IPS DF 19.7 (cell line): ENCODE measurements at regions not wholly inside any gene's neighbourhood (a gene's known extent, or its start where the extent isn't known, plus 50 kb on each side); places are given as distances from the start of the nearest gene placed in this dataset.
"Not testable (repeated sequence)": the region's sequence is repeated elsewhere in the genome, so short reads cannot be mapped to it uniquely, and the experiment has no call there.

Experiments used
- DNase-seq: peaks from one replicate; pipeline ENCODE4 v3.0.0-alpha.2; 2013; ENCODE audit warnings: low read depth, low spot score

GRCh38 chr6:169983651-169984050, 232.2 kb downstream of the ERMARD start:
- DNase-seq, result no peak

DNA sequence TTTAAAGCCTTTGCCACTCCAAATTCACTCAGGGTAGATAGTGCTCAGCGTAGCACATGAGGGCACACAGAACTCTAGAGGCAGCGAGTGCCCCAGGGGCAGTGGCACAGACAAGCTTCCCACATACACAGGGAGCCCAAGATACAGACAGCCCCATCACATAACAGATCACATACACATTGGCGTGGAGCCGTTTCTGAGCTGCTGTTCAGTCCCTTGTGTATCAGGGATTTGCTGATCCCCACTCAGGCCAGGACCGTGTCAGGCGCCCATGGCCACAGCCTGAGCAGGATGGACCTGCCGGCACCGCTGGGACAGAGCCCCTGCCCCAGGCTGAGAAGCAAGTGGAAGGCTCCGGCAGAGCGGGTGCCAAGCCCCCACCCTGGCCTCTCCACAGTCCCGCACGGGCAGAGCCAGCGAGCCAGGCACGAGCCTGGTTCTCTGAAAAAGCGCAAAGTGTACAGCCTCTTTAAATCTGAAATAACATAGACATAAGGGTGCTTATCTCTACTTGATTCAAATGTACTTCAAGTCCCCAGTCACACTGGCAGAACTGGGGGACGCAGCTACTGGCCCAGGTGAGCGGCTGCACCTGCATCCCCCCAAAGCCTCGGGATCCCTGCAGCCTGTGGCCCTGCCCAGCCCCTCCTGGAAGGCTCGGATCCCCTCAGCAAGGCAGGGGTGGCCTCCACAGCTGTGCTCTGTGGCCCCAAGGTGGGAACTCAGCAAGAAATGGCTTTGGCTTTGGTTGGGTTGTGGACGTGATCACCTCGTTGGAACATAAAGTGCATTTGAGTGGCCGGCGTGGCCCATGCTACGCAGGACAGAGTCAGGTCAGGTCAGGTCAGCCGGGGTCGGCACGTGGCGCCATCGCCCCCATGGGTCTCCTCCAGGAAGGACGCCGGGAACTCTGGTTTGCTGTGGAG, 231.3 kb downstream of the ERMARD start:
- no peak for DNase-seq

GRCh38 chr6:169981969-169982368, 230.5 kb downstream of the ERMARD start:
- no peak for DNase-seq

DNA sequence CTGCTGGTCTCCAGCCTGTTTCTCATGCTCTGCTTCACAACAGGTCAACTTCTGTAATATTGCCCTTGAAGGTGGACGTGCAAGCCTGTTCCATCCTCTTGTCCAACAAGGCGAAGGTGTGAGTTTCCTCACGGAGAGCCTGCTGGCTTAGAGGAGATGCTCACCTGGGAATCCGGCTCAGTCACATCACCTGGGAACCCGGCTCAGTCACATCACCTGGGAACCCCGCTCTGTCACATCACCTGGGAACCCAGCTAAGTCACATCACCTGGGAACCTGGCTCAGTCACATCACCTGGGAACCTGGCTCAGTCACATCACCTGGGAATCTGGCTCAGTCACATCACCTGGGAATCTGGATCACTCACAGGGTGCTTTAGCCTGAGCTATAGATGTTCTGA, 230.1 kb downstream of the ERMARD start:
- DNase-seq, result no peak

GRCh38 chr6:169980826-169981450, 229.5 kb downstream of the ERMARD start:
- DNase-seq, result no peak

- no peak for DNase-seq
These were observed 228.5 kb downstream of the ERMARD start for GRCh38 chr6:169979873-169980432.

- DNase-seq, result no peak
These were observed 227.3 kb downstream of the ERMARD start for GRCh38 chr6:169978615-169979161.

DNA sequence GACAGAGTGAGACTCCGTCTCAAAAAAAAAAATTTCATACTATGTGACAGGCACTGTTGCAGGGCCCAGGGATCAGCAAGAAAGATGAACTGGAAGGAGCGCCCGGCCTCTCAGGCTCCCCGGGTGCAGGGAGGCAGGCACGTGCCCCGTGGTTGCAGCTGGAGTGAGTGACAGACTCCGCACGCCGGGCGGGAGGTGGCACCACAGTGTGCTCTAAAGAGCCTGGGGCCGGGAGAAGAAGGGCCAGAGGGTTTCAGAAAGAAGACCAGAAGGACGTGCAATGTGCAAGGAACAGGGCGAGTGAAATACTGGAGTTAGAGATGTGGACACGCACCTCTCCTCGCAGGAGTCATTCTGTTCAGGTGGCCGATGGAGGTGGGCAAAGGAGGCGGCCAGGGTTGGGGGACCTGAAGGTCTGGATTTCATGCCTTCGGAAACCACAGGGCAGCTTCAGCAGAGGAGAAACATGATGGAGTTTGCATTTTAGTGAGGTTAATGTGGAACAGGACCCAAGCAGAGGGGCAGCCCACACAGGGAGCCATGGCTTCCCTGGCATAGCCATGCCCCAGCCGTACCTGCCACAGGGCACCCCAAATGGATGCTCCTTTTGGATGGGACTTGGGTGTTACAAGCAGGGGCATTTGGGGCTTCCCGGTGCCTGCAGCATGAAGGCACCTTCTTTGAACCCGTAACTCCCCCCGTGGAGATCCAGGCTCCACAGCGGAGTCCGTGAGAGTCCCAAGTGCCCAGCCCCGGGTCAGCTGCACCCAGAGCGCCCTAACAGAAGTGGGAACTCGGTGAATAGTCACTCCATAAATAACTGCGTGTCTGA, 226.2 kb downstream of the ERMARD start:
- DNase-seq, result no peak

GRCh38 chr6:169976301-169977081, 225.1 kb downstream of the ERMARD start:
- DNase-seq, result no peak

GRCh38 chr6:169975701-169976100, 224.3 kb downstream of the ERMARD start:
- DNase-seq, result no peak

DNA sequence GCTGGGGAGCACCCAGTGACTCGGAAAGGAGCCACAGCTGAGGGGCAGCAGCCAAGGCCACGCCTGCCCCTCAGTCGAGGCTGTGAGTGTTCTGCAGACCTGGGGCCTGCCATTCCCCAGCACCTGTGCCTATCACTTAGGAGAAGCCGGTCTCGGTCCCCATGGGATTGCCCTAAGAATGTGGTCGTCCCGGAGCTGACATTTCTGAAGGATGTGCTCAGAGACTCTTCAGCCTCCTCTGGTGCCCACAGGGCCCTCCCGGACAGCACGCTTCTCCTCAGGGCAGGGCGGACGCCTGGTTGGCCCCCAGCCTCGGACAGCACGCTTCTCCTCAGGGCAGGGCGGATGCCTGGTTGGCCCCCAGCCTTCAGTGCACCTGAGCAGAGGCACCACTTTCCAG, 223.9 kb downstream of the ERMARD start:
- no peak for DNase-seq

DNA sequence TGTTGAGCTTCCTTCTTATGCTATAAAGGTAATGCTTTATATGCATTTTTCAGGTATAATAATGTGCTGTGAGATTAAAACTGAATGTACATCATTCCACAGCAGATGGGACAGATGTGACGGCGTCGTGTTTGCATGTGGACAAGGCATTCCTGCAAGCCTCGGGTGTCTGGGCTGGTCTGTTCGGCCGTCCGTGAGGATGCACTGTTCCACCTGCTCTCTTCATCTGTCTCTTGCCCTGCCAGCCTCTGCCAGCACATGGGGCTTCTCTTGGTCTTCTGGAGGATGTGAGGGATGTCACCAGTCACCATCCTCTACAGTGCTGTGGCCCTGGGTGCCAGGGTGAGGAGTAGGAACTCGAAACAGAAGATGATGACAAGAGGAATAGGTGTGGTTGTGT, 223.2 kb downstream of the ERMARD start:
- no peak for DNase-seq

- DNase-seq, result not testable (repeated sequence)
These were observed 222.4 kb downstream of the ERMARD start for GRCh38 chr6:169973588-169974467.

DNA sequence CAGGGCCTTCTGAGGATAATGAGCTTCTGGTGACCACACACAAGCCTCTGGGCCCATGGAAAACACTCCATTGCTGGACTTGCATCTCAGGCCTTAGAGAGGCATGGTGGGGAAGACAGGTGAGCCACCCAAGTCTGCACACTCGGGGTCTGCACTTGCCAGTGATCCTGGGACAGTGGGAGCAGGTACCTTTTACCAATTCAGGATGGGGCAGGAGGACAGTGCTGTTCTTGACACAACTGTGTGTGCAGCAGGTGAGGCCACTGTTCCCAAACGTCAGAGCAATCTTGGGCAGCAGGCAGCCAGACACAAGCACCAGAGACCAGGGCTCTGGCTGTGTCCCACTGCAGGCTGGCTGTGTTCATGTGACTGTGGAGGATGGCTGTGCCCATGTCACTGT, 221.3 kb downstream of the ERMARD start:
- no peak for DNase-seq

DNA sequence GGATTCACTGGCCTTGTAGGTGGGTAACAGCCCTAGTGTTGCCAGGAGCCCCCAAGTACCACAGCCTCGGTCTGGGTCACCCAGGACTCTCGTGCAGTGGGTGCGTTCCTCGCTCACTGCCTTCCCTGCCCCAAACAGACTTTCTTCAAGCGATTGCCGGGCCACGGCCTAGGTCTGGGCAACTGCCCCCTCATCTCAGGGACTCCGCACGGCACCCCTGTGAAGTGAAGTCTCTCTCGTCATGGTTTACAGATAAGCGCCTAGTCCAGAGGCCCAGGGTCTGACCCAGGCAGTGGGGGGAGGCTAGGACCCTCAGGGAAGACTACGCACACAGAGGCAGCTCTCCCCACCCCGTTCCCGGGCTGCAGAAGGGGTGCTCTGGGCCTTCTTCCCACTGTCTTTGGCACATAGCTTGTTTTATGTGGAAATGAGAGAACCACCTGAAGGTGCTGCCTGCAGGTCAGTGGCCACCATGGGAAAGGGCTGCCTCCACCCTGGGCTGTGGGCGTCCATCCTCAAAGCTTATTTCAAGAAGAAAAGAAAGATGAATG, 220.8 kb downstream of the ERMARD start:
- DNase-seq, result no peak

GRCh38 chr6:169971081-169971861, 219.8 kb downstream of the ERMARD start:
- no peak for DNase-seq

GRCh38 chr6:169970306-169970988, 219.0 kb downstream of the ERMARD start:
- no peak for DNase-seq
